ENCODE measurements at regions not wholly inside any gene's neighbourhood (a gene's known extent, or its start where the extent isn't known, plus 50 kb on each side); places are given as distances from the start of the nearest gene placed in this dataset.
A peak's percentile ranks its signal among the peaks of the same experiment; 100 is the strongest.

- ChIA-PET CTCF (interaction anchor here (7.4 to 15.1 kb wide), 3 partner anchors 172 to 498 kb away, joined by 76 to 392 read pairs (median 103); partner anchors contain the start of gene IL6), POLR2A (no interaction called here)
- Mint-ChIP-seq H3K4me3 (no peak overlapping the region), H3K36me3 (ENCODE audit: low read depth) (no peaks in the 10 kb centered on the region), H3K27ac (no peak overlapping the region), H3K27me3 (peaks cover 19% of the 10 kb centered on the region), H3K9me3 (no peaks in the 10 kb centered on the region), H3K4me1 (ENCODE audit: low read depth) (peaks cover under 1% of the 10 kb centered on the region)
- ATAC-seq (no peak), DNase-seq (no peak)
- no peak for TF ChIP-seq CTCF (IDR thresholded peaks at IDR 0.05)
- intact Hi-C loops (cut with micrococcal nuclease) = no loop called here
Observed at GRCh38 chr7:22557167-22557566, 57.2 kb upstream of the STEAP1B start.

- Mint-ChIP-seq H3K4me1 (ENCODE audit: low read depth) (peaks cover 2% of the 10 kb centered on the region), H3K27ac (no peak overlapping the region), H3K36me3 (ENCODE audit: low read depth) (no peaks in the 10 kb centered on the region), H3K9me3 (no peaks in the 10 kb centered on the region), H3K4me3 (no peak overlapping the region), H3K27me3 (peaks cover 36% of the 10 kb centered on the region)
- intact Hi-C loops (cut with micrococcal nuclease) = no loop called here
- TF ChIP-seq CTCF (IDR thresholded peaks at IDR 0.05) = no peak
- CTCF ChIA-PET = interaction anchor here (7.4 to 15.1 kb wide), 2 partner anchors 173 to 228 kb away, joined by 103 to 392 read pairs; partner anchors contain the start of gene IL6
- DNase-seq (no peak), ATAC-seq (no peak)
- POLR2A ChIA-PET = no interaction called here
Observed at GRCh38 chr7:22555476-22555875, 55.5 kb upstream of the STEAP1B start.

GRCh38 chr7:22554184-22554583, 54.2 kb upstream of the STEAP1B start:
- Mint-ChIP-seq H3K4me3 (no peak overlapping the region), H3K27ac (no peak overlapping the region), H3K9me3 (no peaks in the 10 kb centered on the region), H3K4me1 (ENCODE audit: low read depth) (peaks cover 9% of the 10 kb centered on the region), H3K27me3 (peaks cover 47% of the 10 kb centered on the region), H3K36me3 (ENCODE audit: low read depth) (no peaks in the 10 kb centered on the region)
- TF ChIP-seq CTCF (IDR thresholded peaks at IDR 0.05) = no peak
- intact Hi-C loops (cut with micrococcal nuclease) = no loop called here
- CTCF ChIA-PET = interaction anchor here (0.9 to 15.1 kb wide), 2 partner anchors 121 to 175 kb away, joined by 3 to 392 read pairs; partner anchors contain the start of gene IL6
- POLR2A ChIA-PET = no interaction called here
- ATAC-seq (no peak), DNase-seq (no peak)

- intact Hi-C loops (cut with micrococcal nuclease) = no loop called here
- H3K4me3 Mint-ChIP-seq = no peak overlapping the region
- POLR2A ChIA-PET = no interaction called here
- TF ChIP-seq CTCF (IDR thresholded peaks at IDR 0.05) = no peak
- DNase-seq (no peak), ATAC-seq (peak; percentile 55)
- no peaks in the 10 kb centered on the region for H3K36me3 Mint-ChIP-seq (ENCODE audit: low read depth)
- H3K27me3 Mint-ChIP-seq = peaks cover 53% of the 10 kb centered on the region
- no peaks in the 10 kb centered on the region for H3K9me3 Mint-ChIP-seq
- H3K27ac Mint-ChIP-seq = no peak overlapping the region
- H3K4me1 Mint-ChIP-seq (ENCODE audit: low read depth) = peaks cover 9% of the 10 kb centered on the region
- CTCF ChIA-PET = interaction anchor here (15.1 kb wide), 1 partner anchor 177 kb away, joined by 392 read pairs; the partner anchor contains the start of gene IL6
Observed at GRCh38 chr7:22551768-22552513, 52.0 kb upstream of the STEAP1B start.

GRCh38 chr7:22550514-22551030, 50.6 kb upstream of the STEAP1B start:
- Mint-ChIP-seq H3K36me3 (ENCODE audit: low read depth) (no peaks in the 10 kb centered on the region), H3K4me3 (no peak overlapping the region), H3K27ac (no peak overlapping the region), H3K27me3 (peaks cover 56% of the 10 kb centered on the region), H3K9me3 (no peaks in the 10 kb centered on the region), H3K4me1 (ENCODE audit: low read depth) (peaks cover 9% of the 10 kb centered on the region)
- TF ChIP-seq CTCF (IDR thresholded peaks at IDR 0.05) = peak; percentile 11
- POLR2A ChIA-PET = no interaction called here
- ATAC-seq (no peak), DNase-seq (no peak)
- intact Hi-C loops (cut with micrococcal nuclease) = no loop called here
- CTCF ChIA-PET = interaction anchor here (15.1 kb wide), 1 partner anchor 178 kb away, joined by 392 read pairs; the partner anchor contains the start of gene IL6
